ENCODE measurements at regions not wholly inside any gene's neighbourhood (a gene's known extent, or its start where the extent isn't known, plus 50 kb on each side); places are given as distances from the start of the nearest gene placed in this dataset.

- no peaks in the 10 kb centered on the region for H3K27me3 ChIP-seq
- no peaks in the 10 kb centered on the region for H3K4me1 ChIP-seq
- H3K4me3 ChIP-seq: no peak overlapping the region
- H3K36me3 ChIP-seq: no peaks in the 10 kb centered on the region
- no peak for DNase-seq
- no peak for TF ChIP-seq CTCF (IDR thresholded peaks at IDR 0.05)
- TF ChIP-seq POLR2A (IDR thresholded peaks at IDR 0.05): no peak
- no peak overlapping the region for H3K27ac ChIP-seq
- H3K9me3 ChIP-seq: no peaks in the 10 kb centered on the region
- intact Hi-C loops (cut with DNase I; ENCODE audit: low total_unique reads): no loop called here
Measured at GRCh38 chr7:145327646-145328045, 491.8 kb upstream of the TPK1 start.

DNA sequence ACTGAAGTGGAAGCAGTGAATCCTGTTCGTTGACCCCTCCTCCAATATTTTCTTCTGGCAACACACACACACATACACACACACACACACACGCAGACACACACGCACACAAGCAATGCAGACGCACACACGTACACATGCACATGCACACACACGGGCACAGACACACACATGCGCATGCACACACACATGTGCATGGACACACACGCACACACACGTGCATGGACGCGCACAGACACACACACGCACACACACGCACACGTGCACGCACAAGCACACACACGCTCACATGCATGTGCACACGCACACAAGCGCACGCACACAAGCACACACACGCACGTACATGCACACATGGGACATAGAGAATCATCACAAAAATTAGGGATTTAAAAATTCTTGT is 488.2 kb upstream of the TPK1 start:
- no peaks in the 10 kb centered on the region for H3K27me3 ChIP-seq
- no peak for TF ChIP-seq CTCF (IDR thresholded peaks at IDR 0.05)
- no peak for TF ChIP-seq POLR2A (IDR thresholded peaks at IDR 0.05)
- no peaks in the 10 kb centered on the region for H3K4me1 ChIP-seq
- no peak overlapping the region for H3K27ac ChIP-seq
- H3K36me3 ChIP-seq: no peaks in the 10 kb centered on the region
- intact Hi-C loops (cut with DNase I; ENCODE audit: low total_unique reads): no loop called here
- DNase-seq: no peak
- H3K4me3 ChIP-seq: no peak overlapping the region
- H3K9me3 ChIP-seq: no peaks in the 10 kb centered on the region

GRCh38 chr7:145313551-145313950 is 477.7 kb upstream of the TPK1 start:
- Histone ChIP-seq H3K9me3 (no peaks in the 10 kb centered on the region), H3K36me3 (no peaks in the 10 kb centered on the region), H3K27ac (no peak overlapping the region), H3K4me1 (no peaks in the 10 kb centered on the region), H3K4me3 (no peak overlapping the region), H3K27me3 (no peaks in the 10 kb centered on the region)
- TF ChIP-seq CTCF (IDR thresholded peaks at IDR 0.05) (no peak), POLR2A (IDR thresholded peaks at IDR 0.05) (no peak)
- DNase-seq: no peak
- intact Hi-C loops (cut with DNase I; ENCODE audit: low total_unique reads): no loop called here

DNA sequence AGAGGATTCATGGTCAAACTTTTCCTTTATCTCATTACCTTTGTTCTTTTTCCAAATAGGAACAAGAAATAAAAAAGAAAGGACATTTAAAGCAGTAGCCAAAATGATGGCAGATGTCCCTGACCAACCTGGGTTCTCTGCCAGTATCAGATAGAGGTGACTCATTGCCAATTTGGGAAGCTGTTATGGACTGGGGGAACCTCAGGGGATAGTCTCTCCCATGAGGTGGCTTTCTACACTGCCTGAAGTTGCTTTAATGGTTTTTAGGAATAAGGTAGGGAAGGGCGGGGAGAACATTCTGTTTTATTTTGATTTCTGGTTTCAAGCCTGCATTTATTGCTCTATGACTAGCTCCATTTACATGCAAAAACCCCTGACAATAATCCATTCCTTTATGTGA is 457.9 kb upstream of the TPK1 start:
- no peaks in the 10 kb centered on the region for H3K4me1 ChIP-seq
- H3K36me3 ChIP-seq: no peaks in the 10 kb centered on the region
- TF ChIP-seq POLR2A (IDR thresholded peaks at IDR 0.05): no peak
- TF ChIP-seq CTCF (IDR thresholded peaks at IDR 0.05): no peak
- no peaks in the 10 kb centered on the region for H3K27me3 ChIP-seq
- no peak overlapping the region for H3K27ac ChIP-seq
- DNase-seq: no peak
- H3K4me3 ChIP-seq: no peak overlapping the region
- intact Hi-C loops (cut with DNase I; ENCODE audit: low total_unique reads): no loop called here
- no peaks in the 10 kb centered on the region for H3K9me3 ChIP-seq

DNA sequence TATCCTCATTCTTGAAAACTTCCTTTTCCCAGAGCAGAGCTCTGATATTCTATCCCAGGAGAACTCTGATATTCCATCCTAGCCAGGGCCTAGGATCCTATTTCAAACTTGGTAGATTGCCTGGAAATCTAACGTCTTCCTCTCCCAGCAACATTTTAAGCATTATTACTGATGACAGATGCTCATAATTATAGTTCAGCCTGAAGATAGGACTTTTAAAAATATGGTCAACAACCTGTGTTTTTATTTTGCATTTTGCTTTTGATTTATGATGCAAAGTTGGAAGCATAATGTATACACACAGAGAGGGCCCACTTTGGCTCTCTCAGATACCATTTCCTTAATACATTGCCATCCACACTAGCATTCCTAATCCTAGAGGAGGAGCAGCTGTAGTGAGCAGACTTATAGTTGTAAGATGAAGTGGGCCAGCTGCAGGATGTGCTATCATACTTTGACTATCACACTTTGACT is 457.4 kb upstream of the TPK1 start:
- no peak overlapping the region for H3K4me3 ChIP-seq
- no peaks in the 10 kb centered on the region for H3K27me3 ChIP-seq
- DNase-seq: no peak
- H3K27ac ChIP-seq: no peak overlapping the region
- no peaks in the 10 kb centered on the region for H3K9me3 ChIP-seq
- no peaks in the 10 kb centered on the region for H3K4me1 ChIP-seq
- TF ChIP-seq CTCF (IDR thresholded peaks at IDR 0.05) (no peak), POLR2A (IDR thresholded peaks at IDR 0.05) (no peak)
- intact Hi-C loops (cut with DNase I; ENCODE audit: low total_unique reads): no loop called here
- no peaks in the 10 kb centered on the region for H3K36me3 ChIP-seq
